GM12878 (cell line): ENCODE measurements at regions not wholly inside any gene's neighbourhood (a gene's known extent, or its start where the extent isn't known, plus 50 kb on each side); places are given as distances from the start of the nearest gene placed in this dataset.

Experiments used
- ATAC-seq: fragments of 200-7000 bp; cut with Tn5 transposase; 3 replicates; pipeline ENCODE4 v1.9.1; 2020; ENCODE audit warnings: mild to moderate bottlenecking, moderate library complexity
- BruUV-seq: library from RNA; stranded (reverse); fragments of 400-500 nt; replicated peaks from 2 replicates; lab custom pipeline; 2021; lab: Mats Ljungman, UMichigan
- CTCF ChIA-PET: fragments of 300-600 bp; sonication (Branson Sonifier 250); formaldehyde crosslinking; extraction: SDS; loops from one replicate; lab custom pipeline; 2021; ENCODE audit warnings: inconsistent platforms; lab: Yijun Ruan, JAX
- POLR2A ChIA-PET: fragments of 350-600 bp; formaldehyde crosslinking; extraction: SDS; loops from one replicate; lab custom pipeline; 2021; ENCODE audit warnings: inconsistent platforms; lab: Charles Lee
- RAD21 ChIA-PET: fragments of 300-600 bp; sonication (Branson Sonifier 250); formaldehyde crosslinking; loops from one replicate; lab custom pipeline; 2023; ENCODE audit warnings: antibody characterized with exemption; ENCODE audit not compliant: unreplicated experiment; lab: Charles Lee
- SMC1A ChIA-PET: fragments of 300-600 bp; sonication (Branson Sonifier 250); formaldehyde crosslinking; loops from one replicate; lab custom pipeline; 2023; ENCODE audit not compliant: unreplicated experiment, uncharacterized antibody; lab: Charles Lee
- DNase-seq: peaks from one replicate; pipeline ENCODE4 v3.0.0-alpha.2; 2011; ENCODE audit warnings: low read depth, low spot score
- FAIRE-seq: peaks from 3 replicates; lab custom pipeline; 2011; peaks lifted over from hg19 to GRCh38; lab: Jason Lieb, UNC
- H2AFZ ChIP-seq: 2 replicates; pipeline ENCODE4 v1.6.0; 2011; ENCODE audit warnings: low read depth, low read length, control low read depth; ENCODE audit not compliant: control insufficient read depth
- H3K27ac ChIP-seq: 2 replicates; pipeline ENCODE4 v1.5.1; 2011; ENCODE audit warnings: control low read depth; ENCODE audit not compliant: control insufficient read depth, insufficient read depth
- H3K27me3 ChIP-seq, 2 experiments: replicated peaks in 1 of 2; 2 replicates each; pipeline versions ENCODE4 v1.6.0 to v1.6.1; 2011; ENCODE audit warnings: low read length in 1 of 2; ENCODE audit not compliant: control insufficient read depth in 2 of 2, insufficient read depth in 2 of 2
- H3K36me3 ChIP-seq, 2 experiments: 2 replicates each; pipeline ENCODE4 v1.5.1; 2011; ENCODE audit warnings: low read length in 1 of 2; ENCODE audit not compliant: control insufficient read depth in 2 of 2, insufficient read depth in 2 of 2
- H3K4me1 ChIP-seq: 2 replicates; pipeline ENCODE4 v1.6.1; 2011; ENCODE audit warnings: mild to moderate bottlenecking, low read length, moderate library complexity, mixed read lengths; ENCODE audit not compliant: control insufficient read depth, insufficient read depth
- H3K4me2 ChIP-seq: 2 replicates; pipeline ENCODE4 v1.6.0; 2011; ENCODE audit warnings: control low read depth; ENCODE audit not compliant: control insufficient read depth, insufficient read depth
- H3K4me3 ChIP-seq: fragments of 200-600 bp; sonication (generic); 2 replicates; pipeline ENCODE4 v1.5.1; 2016
- H3K79me2 ChIP-seq: 2 replicates; pipeline ENCODE4 v1.6.0; 2011; ENCODE audit warnings: low read length; ENCODE audit not compliant: control insufficient read depth, insufficient read depth
- H3K9ac ChIP-seq: 2 replicates; pipeline ENCODE4 v1.8.0; 2011; ENCODE audit warnings: low read length, control low read depth, mixed read lengths; ENCODE audit not compliant: control insufficient read depth, insufficient read depth
- H3K9me3 ChIP-seq: replicated peaks from 3 replicates; pipeline ENCODE4 v1.5.1; 2011; ENCODE audit warnings: mild to moderate bottlenecking, low read length; ENCODE audit not compliant: control insufficient read depth, insufficient read depth
- H4K20me1 ChIP-seq: 2 replicates; pipeline ENCODE4 v1.6.0; 2011; ENCODE audit not compliant: control insufficient read depth, insufficient read depth
- CBX5 ChIP-seq: sonication (generic); IDR thresholded peaks from 2 replicates; pipeline ENCODE4 v1.6.1; 2016; ENCODE audit warnings: low read depth, moderate library complexity, mild to moderate bottlenecking, inconsistent platforms
- CHD2 ChIP-seq: IDR thresholded peaks from 2 replicates; pipeline ENCODE4 v1.6.1; 2011; ENCODE audit warnings: low read depth, low read length, improper control_type of control experiment, borderline replicate concordance
- CREB1 ChIP-seq: IDR thresholded peaks from 2 replicates; pipeline ENCODE4 v1.6.1; 2012; ENCODE audit warnings: low read depth, mild to moderate bottlenecking, inconsistent platforms
- ESRRA ChIP-seq: IDR thresholded peaks from 2 replicates; pipeline ENCODE4 v1.6.1; 2012; ENCODE audit warnings: mild to moderate bottlenecking, low read length, improper control_type of control experiment
- GABPA ChIP-seq: IDR thresholded peaks from 2 replicates; pipeline ENCODE4 v1.6.1; 2014; ENCODE audit warnings: antibody characterized with exemption, low read depth, mild to moderate bottlenecking, inconsistent platforms
- HCFC1 ChIP-seq: fragments of 150-350 bp; IDR thresholded peaks from 2 replicates; pipeline ENCODE4 v1.6.1; 2014; ENCODE audit warnings: low read length
- HDGF ChIP-seq: fragments of 450-650 bp; IDR thresholded peaks from 2 replicates; pipeline ENCODE4 v1.6.1; 2016; ENCODE audit warnings: antibody characterized with exemption
- IRF4 ChIP-seq: IDR thresholded peaks from 2 replicates; pipeline ENCODE4 v1.6.1; 2011; ENCODE audit warnings: low read depth, low read length
- JUNB ChIP-seq: IDR thresholded peaks from 2 replicates; pipeline ENCODE4 v1.6.1; 2016; ENCODE audit warnings: antibody characterized with exemption, mild to moderate bottlenecking
- MYB ChIP-seq: fragments of 150-350 bp; IDR thresholded peaks from 2 replicates; pipeline ENCODE4 v1.6.1; 2014; ENCODE audit warnings: mild to moderate bottlenecking, low read depth, low read length, borderline replicate concordance
- NFXL1 ChIP-seq: fragments of 450-650 bp; IDR thresholded peaks from 2 replicates; pipeline ENCODE4 v1.6.1; 2017; ENCODE audit warnings: antibody characterized with exemption, mild to moderate bottlenecking, borderline replicate concordance
- PKNOX1 ChIP-seq: fragments of 450-650 bp; IDR thresholded peaks from 2 replicates; pipeline ENCODE4 v1.6.1; 2016; ENCODE audit warnings: mild to moderate bottlenecking
- PML ChIP-seq: IDR thresholded peaks from 2 replicates; pipeline ENCODE4 v1.6.1; 2012; ENCODE audit warnings: low read length, inconsistent platforms
- POU2F2 ChIP-seq: IDR thresholded peaks from 3 replicates; pipeline ENCODE4 v1.6.1; 2011; ENCODE audit warnings: low read depth, mild to moderate bottlenecking, low read length, borderline replicate concordance
- RBBP5 ChIP-seq: fragments of 200-600 bp; sonication (generic); conservative IDR thresholded peaks from 2 replicates; pipeline ENCODE4 v1.6.1; 2016
- SIN3A ChIP-seq: IDR thresholded peaks from 2 replicates; pipeline ENCODE4 v1.6.1; 2012; ENCODE audit warnings: low read depth, low read length, improper control_type of control experiment
- SMARCA5 ChIP-seq: fragments of 450-650 bp; IDR thresholded peaks from 2 replicates; pipeline ENCODE4 v1.6.1; 2017; ENCODE audit warnings: mild to moderate bottlenecking
- SUZ12 ChIP-seq: fragments of 200-600 bp; sonication (generic); IDR thresholded peaks from one replicate; pipeline ENCODE4 v1.6.1; 2018; ENCODE audit warnings: antibody characterized with exemption, mild to moderate bottlenecking; ENCODE audit not compliant: unreplicated experiment
- TCF7 ChIP-seq: IDR thresholded peaks from 2 replicates; pipeline ENCODE4 v1.6.1; 2014; ENCODE audit warnings: antibody characterized with exemption, borderline replicate concordance
- WGBS: methylation state at CpG from one replicate; pipeline ENCODE4 v1.1.6; 2016; ENCODE audit warnings: low lambda C conversion rate; ENCODE audit not compliant: insufficient replicate concordance, insufficient coverage; ENCODE audit errors: missing lambda C conversion rate; 5-methylcytosine and 5-hydroxymethylcytosine counted together
- in situ Hi-C: fragments of 300-500 bp; cut with MboI; formaldehyde crosslinking; loops from 9 replicates; pipeline ENCODE4 v1.14.3; 2018; ENCODE audit warnings: mixed read lengths
- intact Hi-C: fragments of 100-400 bp; cut with micrococcal nuclease; formaldehyde crosslinking; loops from one replicate; pipeline ENCODE4 v1.14.2; 2022; ENCODE audit not compliant: unreplicated experiment
- TF ChIP-seq, protein P1 (sequence below): fragments of 450-650 bp; formaldehyde crosslinking; IDR thresholded peaks from 2 replicates; pipeline ENCODE4 v1.4.0; 2022; ENCODE audit warnings: mild to moderate bottlenecking, moderate library complexity
- TF ChIP-seq, protein P2 (sequence below): fragments of 450-650 bp; IDR thresholded peaks from 2 replicates; pipeline ENCODE4 v1.6.1; 2018; ENCODE audit warnings: mild to moderate bottlenecking, low read depth, moderate library complexity; ENCODE audit not compliant: partially characterized antibody

- no peak for TF ChIP-seq GABPA
- TF ChIP-seq HDGF, result no peak
- TF ChIP-seq CBX5, result no peak
- TF ChIP-seq PML, result no peak
- no peak for TF ChIP-seq HCFC1
- TF ChIP-seq, protein P1, sequence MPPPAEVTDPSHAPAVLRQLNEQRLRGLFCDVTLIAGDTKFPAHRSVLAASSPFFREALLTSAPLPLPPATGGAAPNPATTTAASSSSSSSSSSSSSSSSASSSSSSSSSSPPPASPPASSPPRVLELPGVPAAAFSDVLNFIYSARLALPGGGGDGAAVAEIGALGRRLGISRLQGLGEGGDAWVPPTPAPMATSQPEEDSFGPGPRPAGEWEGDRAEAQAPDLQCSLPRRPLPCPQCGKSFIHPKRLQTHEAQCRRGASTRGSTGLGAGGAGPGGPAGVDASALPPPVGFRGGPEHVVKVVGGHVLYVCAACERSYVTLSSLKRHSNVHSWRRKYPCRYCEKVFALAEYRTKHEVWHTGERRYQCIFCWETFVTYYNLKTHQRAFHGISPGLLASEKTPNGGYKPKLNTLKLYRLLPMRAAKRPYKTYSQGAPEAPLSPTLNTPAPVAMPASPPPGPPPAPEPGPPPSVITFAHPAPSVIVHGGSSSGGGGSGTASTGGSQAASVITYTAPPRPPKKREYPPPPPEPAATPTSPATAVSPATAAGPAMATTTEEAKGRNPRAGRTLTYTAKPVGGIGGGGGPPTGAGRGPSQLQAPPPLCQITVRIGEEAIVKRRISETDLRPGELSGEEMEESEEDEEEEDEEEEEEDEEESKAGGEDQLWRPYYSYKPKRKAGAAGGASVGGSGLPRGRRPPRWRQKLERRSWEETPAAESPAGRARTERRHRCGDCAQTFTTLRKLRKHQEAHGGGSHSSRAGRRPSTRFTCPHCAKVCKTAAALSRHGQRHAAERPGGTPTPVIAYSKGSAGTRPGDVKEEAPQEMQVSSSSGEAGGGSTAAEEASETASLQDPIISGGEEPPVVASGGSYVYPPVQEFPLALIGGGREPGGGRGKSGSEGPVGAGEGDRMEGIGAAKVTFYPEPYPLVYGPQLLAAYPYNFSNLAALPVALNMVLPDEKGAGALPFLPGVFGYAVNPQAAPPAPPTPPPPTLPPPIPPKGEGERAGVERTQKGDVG (CRISPR knock-in tag), result no peak
- TF ChIP-seq MYB, result no peak
- no peak for TF ChIP-seq PKNOX1
Measured at GRCh38 chr5:24765219-24765618, 120.4 kb upstream of the CDH10 start (continued).

DNA sequence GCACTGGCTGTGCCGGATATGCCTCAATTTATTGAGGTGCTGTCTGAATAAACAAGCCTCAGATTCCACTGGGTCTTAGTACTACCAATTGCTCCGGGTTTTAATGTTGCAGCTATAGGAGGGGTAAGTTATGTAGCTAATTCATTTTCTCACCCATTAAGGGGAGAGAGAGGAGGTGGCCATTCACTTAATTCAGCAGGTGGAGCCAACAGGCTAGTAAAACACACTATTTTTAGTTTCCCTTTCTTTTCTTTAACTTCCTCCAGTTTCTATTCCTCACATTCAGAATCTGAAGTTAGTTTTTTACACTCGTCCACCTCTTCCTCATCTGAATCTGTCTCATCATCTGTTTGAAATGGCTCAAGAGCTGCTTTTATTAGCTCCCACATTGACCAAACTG, 105.6 kb upstream of the CDH10 start:
- WGBS, result 14% methylated on average over 3 of the region's 3 CpGs
- POLR2A ChIA-PET, result no interaction called here
- intact Hi-C loops (no loop called here), in situ Hi-C loops (no loop called here)
- SMC1A ChIA-PET, result interaction anchor here (0.8 kb wide), 1 partner anchor 450 kb away, joined by 3 read pairs; no protein-coding TSS in a partner anchor
- TF ChIP-seq SIN3A (no peak), CHD2 (no peak), RBBP5 (no peak), SMARCA5 (no peak), NFXL1 (no peak), IRF4 (no peak), POU2F2 (no peak), TCF7 (no peak), CREB1 (no peak), SUZ12 (no peak), JUNB (no peak), ESRRA (no peak)
- TF ChIP-seq, protein P2, sequence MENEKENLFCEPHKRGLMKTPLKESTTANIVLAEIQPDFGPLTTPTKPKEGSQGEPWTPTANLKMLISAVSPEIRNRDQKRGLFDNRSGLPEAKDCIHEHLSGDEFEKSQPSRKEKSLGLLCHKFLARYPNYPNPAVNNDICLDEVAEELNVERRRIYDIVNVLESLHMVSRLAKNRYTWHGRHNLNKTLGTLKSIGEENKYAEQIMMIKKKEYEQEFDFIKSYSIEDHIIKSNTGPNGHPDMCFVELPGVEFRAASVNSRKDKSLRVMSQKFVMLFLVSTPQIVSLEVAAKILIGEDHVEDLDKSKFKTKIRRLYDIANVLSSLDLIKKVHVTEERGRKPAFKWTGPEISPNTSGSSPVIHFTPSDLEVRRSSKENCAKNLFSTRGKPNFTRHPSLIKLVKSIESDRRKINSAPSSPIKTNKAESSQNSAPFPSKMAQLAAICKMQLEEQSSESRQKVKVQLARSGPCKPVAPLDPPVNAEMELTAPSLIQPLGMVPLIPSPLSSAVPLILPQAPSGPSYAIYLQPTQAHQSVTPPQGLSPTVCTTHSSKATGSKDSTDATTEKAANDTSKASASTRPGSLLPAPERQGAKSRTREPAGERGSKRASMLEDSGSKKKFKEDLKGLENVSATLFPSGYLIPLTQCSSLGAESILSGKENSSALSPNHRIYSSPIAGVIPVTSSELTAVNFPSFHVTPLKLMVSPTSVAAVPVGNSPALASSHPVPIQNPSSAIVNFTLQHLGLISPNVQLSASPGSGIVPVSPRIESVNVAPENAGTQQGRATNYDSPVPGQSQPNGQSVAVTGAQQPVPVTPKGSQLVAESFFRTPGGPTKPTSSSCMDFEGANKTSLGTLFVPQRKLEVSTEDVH, result no peak
- no peaks in the 10 kb centered on the region for H3K27me3 ChIP-seq
- CTCF ChIA-PET, result interaction anchor here (0.7 kb wide), 1 partner anchor 12 kb away, joined by 3 read pairs; no protein-coding TSS in a partner anchor
- DNase-seq (no peak), ATAC-seq (no peak), FAIRE-seq (no peak)
- no peaks in the 10 kb centered on the region for H3K4me1 ChIP-seq
- H2AFZ ChIP-seq, result no peak overlapping the region
- H3K4me2 ChIP-seq, result no peak overlapping the region
- H3K36me3 ChIP-seq, result no peaks in the 10 kb centered on the region
- H3K27ac ChIP-seq, result no peak overlapping the region
- no peaks in the 10 kb centered on the region for H4K20me1 ChIP-seq
- no peak overlapping the region for H3K9ac ChIP-seq
- BruUV-seq, result no TSS peak
- H3K9me3 ChIP-seq, result no peaks in the 10 kb centered on the region
- no peaks in the 10 kb centered on the region for H3K79me2 ChIP-seq
- no peak overlapping the region for H3K4me3 ChIP-seq
- RAD21 ChIA-PET, result no interaction called here
